DOHH2 (cell line): ENCODE measurements at regions not wholly inside any gene's neighbourhood (a gene's known extent, or its start where the extent isn't known, plus 50 kb on each side); places are given as distances from the start of the nearest gene placed in this dataset.

Source experiments
- H3F3A ChIP-seq: fragments of 200-600 bp; sonication (generic), shearing (Covaris generic); 2 replicates; pipeline ENCODE4 v1.6.0; 2016; ENCODE audit warnings: antibody characterized with exemption, mild to moderate bottlenecking; ENCODE audit not compliant: control insufficient read depth, insufficient read depth
- H3K27ac ChIP-seq: fragments of 200-600 bp; sonication (generic); 2 replicates; pipeline ENCODE4 v1.5.1; 2014; ENCODE audit warnings: low read depth, mild to moderate bottlenecking, low read length, moderate library complexity
- H3K27me3 ChIP-seq: fragments of 200-600 bp; sonication (generic); 2 replicates; pipeline ENCODE4 v1.6.1; 2014; ENCODE audit warnings: mild to moderate bottlenecking, low read length, mixed read lengths; ENCODE audit not compliant: control insufficient read depth
- H3K36me3 ChIP-seq: fragments of 200-600 bp; sonication (generic); 2 replicates; pipeline ENCODE4 v1.6.1; 2014; ENCODE audit warnings: mild to moderate bottlenecking, low read length, moderate library complexity, mixed read lengths; ENCODE audit not compliant: control insufficient read depth
- H3K4me1 ChIP-seq: fragments of 200-600 bp; sonication (generic); 2 replicates; pipeline ENCODE4 v1.6.1; 2014; ENCODE audit warnings: mild to moderate bottlenecking, low read length, mixed read lengths; ENCODE audit not compliant: control insufficient read depth
- H3K4me2 ChIP-seq: fragments of 200-600 bp; sonication (generic); 2 replicates; pipeline ENCODE4 v1.6.0; 2014; ENCODE audit warnings: mild to moderate bottlenecking, low read length, moderate library complexity
- H3K4me3 ChIP-seq: fragments of 200-600 bp; sonication (generic); 2 replicates; pipeline ENCODE4 v1.5.1; 2014; ENCODE audit warnings: mild to moderate bottlenecking, low read length, mixed read lengths
- H3K79me2 ChIP-seq: fragments of 200-600 bp; sonication (generic); 2 replicates; pipeline ENCODE4 v1.6.1; 2014; ENCODE audit warnings: mild to moderate bottlenecking, low read length, mixed read lengths; ENCODE audit not compliant: control insufficient read depth
- H3K9me2 ChIP-seq: fragments of 200-600 bp; sonication (generic); replicated peaks from 2 replicates; pipeline ENCODE4 v1.6.1; 2014; ENCODE audit warnings: mild to moderate bottlenecking, low read length, mixed read lengths; ENCODE audit not compliant: control insufficient read depth
- H3K9me3 ChIP-seq: fragments of 200-600 bp; sonication (generic); 2 replicates; pipeline ENCODE4 v1.6.1; 2014; ENCODE audit warnings: antibody characterized with exemption, low read length, mixed read lengths; ENCODE audit not compliant: control insufficient read depth, insufficient read depth
- H4K20me1 ChIP-seq: fragments of 200-600 bp; sonication (generic); 2 replicates; pipeline ENCODE4 v1.6.0; 2014; ENCODE audit warnings: low read depth, mild to moderate bottlenecking, antibody characterized with exemption, low read length, moderate library complexity; ENCODE audit not compliant: control insufficient read depth, insufficient read depth
- EZH2phosphoT487 ChIP-seq: fragments of 200-600 bp; sonication (generic); IDR thresholded peaks from 2 replicates; pipeline ENCODE4 v1.6.1; 2017; ENCODE audit warnings: borderline replicate concordance, mild to moderate bottlenecking, antibody characterized with exemption, low read length, moderate library complexity, mixed read lengths
- TF ChIP-seq, protein P1 (sequence below): fragments of 200-600 bp; sonication (generic); IDR thresholded peaks from one replicate; pipeline ENCODE4 v1.5.1; 2014; ENCODE audit warnings: antibody characterized with exemption, mild to moderate bottlenecking, low read depth, low read length; ENCODE audit not compliant: poor library complexity, severe bottlenecking

GRCh38 chr17:72545766-72546165 is 424.9 kb downstream of the SOX9 start:
- Histone ChIP-seq H3K4me1 (no peaks in the 10 kb centered on the region), H3K4me3 (no peak overlapping the region), H3K9me3 (no peaks in the 10 kb centered on the region), H4K20me1 (no peaks in the 10 kb centered on the region), H3K27me3 (no peaks in the 10 kb centered on the region), H3K79me2 (no peaks in the 10 kb centered on the region), H3F3A (no peaks in the 10 kb centered on the region), H3K4me2 (no peak overlapping the region), H3K9me2 (no peaks in the 10 kb centered on the region), H3K27ac (no peak overlapping the region), H3K36me3 (no peaks in the 10 kb centered on the region)
- TF ChIP-seq, protein P1, sequence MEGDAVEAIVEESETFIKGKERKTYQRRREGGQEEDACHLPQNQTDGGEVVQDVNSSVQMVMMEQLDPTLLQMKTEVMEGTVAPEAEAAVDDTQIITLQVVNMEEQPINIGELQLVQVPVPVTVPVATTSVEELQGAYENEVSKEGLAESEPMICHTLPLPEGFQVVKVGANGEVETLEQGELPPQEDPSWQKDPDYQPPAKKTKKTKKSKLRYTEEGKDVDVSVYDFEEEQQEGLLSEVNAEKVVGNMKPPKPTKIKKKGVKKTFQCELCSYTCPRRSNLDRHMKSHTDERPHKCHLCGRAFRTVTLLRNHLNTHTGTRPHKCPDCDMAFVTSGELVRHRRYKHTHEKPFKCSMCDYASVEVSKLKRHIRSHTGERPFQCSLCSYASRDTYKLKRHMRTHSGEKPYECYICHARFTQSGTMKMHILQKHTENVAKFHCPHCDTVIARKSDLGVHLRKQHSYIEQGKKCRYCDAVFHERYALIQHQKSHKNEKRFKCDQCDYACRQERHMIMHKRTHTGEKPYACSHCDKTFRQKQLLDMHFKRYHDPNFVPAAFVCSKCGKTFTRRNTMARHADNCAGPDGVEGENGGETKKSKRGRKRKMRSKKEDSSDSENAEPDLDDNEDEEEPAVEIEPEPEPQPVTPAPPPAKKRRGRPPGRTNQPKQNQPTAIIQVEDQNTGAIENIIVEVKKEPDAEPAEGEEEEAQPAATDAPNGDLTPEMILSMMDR = no peak
- no peak for TF ChIP-seq EZH2phosphoT487

DNA sequence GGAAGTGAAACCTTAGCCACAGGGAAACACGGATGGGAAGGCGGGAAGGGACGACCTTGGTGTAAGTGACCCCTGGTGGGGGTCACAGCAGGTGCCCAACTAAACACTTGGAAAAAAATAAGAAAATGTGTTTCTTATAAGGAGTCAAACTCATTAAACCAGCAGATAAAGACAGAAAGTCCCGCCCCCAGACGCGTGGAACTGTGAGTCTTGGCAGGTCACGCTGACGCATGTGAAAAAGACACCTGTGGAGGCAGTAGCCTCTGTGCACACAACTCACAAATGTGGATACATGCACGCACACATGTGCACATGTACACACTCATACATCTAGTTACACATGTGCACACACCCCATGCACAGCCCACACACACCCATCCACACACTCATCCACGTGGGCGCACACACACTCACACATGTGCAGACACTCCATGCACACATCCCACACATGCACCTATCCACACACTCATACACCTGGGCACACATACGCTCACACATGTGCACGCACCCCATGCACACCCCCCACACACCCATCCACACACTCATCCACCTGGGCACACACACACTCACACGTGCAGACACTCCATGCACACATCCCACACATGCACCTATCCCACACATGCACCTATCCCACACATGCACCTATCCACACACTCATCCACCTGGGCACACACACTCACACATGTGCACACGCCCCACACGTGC is 432.4 kb downstream of the SOX9 start:
- H3K9me3 ChIP-seq = no peaks in the 10 kb centered on the region
- no peaks in the 10 kb centered on the region for H3K27me3 ChIP-seq
- no peaks in the 10 kb centered on the region for H3F3A ChIP-seq
- H3K27ac ChIP-seq = no peak overlapping the region
- H3K9me2 ChIP-seq = no peaks in the 10 kb centered on the region
- no peak overlapping the region for H3K4me3 ChIP-seq
- H3K79me2 ChIP-seq = no peaks in the 10 kb centered on the region
- no peak overlapping the region for H3K4me2 ChIP-seq
- no peaks in the 10 kb centered on the region for H4K20me1 ChIP-seq
- no peak for TF ChIP-seq EZH2phosphoT487
- TF ChIP-seq, protein P1 = no peak
- no peaks in the 10 kb centered on the region for H3K4me1 ChIP-seq
- no peaks in the 10 kb centered on the region for H3K36me3 ChIP-seq

- Histone ChIP-seq H3K79me2 (no peaks in the 10 kb centered on the region), H3K9me3 (no peaks in the 10 kb centered on the region), H3K27ac (no peak overlapping the region), H3K27me3 (no peaks in the 10 kb centered on the region), H3K36me3 (no peaks in the 10 kb centered on the region), H3K9me2 (no peaks in the 10 kb centered on the region), H3K4me2 (no peak overlapping the region), H3K4me1 (no peaks in the 10 kb centered on the region), H3K4me3 (no peak overlapping the region), H4K20me1 (no peaks in the 10 kb centered on the region), H3F3A (no peaks in the 10 kb centered on the region)
- TF ChIP-seq, protein P1 = no peak
- TF ChIP-seq EZH2phosphoT487 = no peak
Observed at GRCh38 chr17:72554508-72554907, 433.7 kb downstream of the SOX9 start.
